Activated naive CD4-positive, alpha-beta T cell treated with anti-CD3 and anti-CD28 coated beads, Interleukin-2, amount 10 ng/mL, durations not matched to agents 7 days and 5 days (primary cell): ENCODE measurements at regions not wholly inside any gene's neighbourhood (a gene's known extent, or its start where the extent isn't known, plus 50 kb on each side); places are given as distances from the start of the nearest gene placed in this dataset.

Experiments used
- CTCF ChIA-PET: fragments of 350-600 bp; sonication (Branson Sonifier 250); formaldehyde crosslinking; loops from one replicate; lab custom pipeline; 2021; ENCODE audit warnings: antibody characterized with exemption; lab: Charles Lee
- DNase-seq: peaks from one replicate; pipeline ENCODE4 v3.0.0-alpha.2; 2020
- H3K27ac Mint-ChIP-seq: one replicate; pipeline ENCODE4 v1.8.0; 2021; ENCODE audit warnings: mild to moderate bottlenecking, moderate library complexity, mixed read lengths
- H3K27me3 Mint-ChIP-seq: one replicate; pipeline ENCODE4 v1.8.0; 2021; ENCODE audit warnings: mild to moderate bottlenecking, mixed read lengths
- H3K36me3 Mint-ChIP-seq: one replicate; pipeline ENCODE4 v1.8.0; 2021; ENCODE audit warnings: mixed read lengths
- H3K4me1 Mint-ChIP-seq: one replicate; pipeline ENCODE4 v1.8.0; 2021; ENCODE audit warnings: mixed read lengths
- H3K4me3 Mint-ChIP-seq: one replicate; pipeline ENCODE4 v1.8.0; 2021; ENCODE audit warnings: mild to moderate bottlenecking, moderate library complexity, mixed read lengths
- H3K9me3 Mint-ChIP-seq: one replicate; pipeline ENCODE4 v1.8.0; 2021; ENCODE audit warnings: mixed read lengths

DNA sequence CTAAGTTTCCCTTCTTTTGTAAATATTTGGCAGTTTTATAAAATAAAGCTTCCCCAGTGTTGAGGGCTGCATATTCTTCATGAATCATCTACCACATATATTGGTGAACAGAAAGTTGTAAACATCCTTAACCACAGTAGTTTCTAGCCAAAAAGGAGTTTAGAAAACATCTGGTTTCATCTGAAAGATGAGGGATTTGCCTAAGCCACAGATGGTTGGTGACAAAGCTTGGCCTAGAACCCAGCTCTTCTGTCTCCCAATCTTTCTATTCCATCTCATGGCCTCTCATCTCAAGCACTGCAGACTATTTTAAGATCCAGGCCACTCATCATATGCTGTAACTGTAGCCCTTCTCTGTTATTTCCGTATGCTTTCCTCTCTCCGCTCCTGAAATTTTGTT, 232.3 kb upstream of the TRPM3 start:
- Mint-ChIP-seq H3K4me3 (no peak overlapping the region), H3K9me3 (no peaks in the 10 kb centered on the region), H3K4me1 (no peaks in the 10 kb centered on the region), H3K27ac (no peak overlapping the region), H3K36me3 (no peaks in the 10 kb centered on the region), H3K27me3 (no peaks in the 10 kb centered on the region)
- CTCF ChIA-PET = interaction anchor here (0.6 kb wide), 1 partner anchor 721 kb away, joined by 3 read pairs; no protein-coding TSS in a partner anchor
- no peak for DNase-seq

DNA sequence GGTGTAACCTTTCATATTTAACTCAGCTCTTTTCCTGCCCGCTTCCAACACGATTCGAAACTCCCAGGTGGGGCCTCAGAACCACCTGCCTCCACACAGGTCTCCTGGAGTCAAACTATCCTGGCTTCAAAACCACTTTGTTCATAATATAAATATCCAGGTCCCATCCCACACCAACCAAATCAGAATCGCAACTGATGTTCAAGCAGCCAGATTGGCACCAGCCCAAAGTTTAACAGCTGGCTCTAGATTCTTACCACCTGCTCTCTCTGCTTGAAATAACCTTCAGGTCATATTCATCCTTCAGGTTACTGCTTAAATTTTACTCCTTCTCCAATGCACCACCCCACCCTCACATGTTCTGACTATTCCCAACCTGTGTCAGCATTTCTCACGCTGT, 231.4 kb upstream of the TRPM3 start:
- Mint-ChIP-seq H3K27ac (no peak overlapping the region), H3K9me3 (no peaks in the 10 kb centered on the region), H3K36me3 (no peaks in the 10 kb centered on the region), H3K27me3 (no peaks in the 10 kb centered on the region), H3K4me1 (no peaks in the 10 kb centered on the region), H3K4me3 (no peak overlapping the region)
- no peak for DNase-seq
- CTCF ChIA-PET = no interaction called here

DNA sequence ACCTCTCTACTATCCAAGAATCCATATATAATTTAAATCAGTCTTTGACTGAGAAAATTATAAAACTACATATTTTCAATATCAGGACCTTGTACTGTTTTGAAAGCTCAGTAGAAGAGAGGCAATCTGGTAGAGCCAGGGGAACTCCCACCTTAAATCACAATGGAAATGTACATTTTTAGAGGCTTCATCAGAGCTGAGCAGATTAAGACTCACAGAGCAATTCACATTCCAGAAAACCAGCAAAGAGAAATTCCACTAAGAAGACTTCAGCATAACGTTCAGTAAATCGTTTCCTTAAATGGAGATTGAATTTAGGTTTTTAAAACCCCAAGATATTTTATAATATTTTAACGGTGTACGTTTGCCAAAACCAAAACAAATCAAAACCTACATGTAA, 227.8 kb upstream of the TRPM3 start:
- Mint-ChIP-seq H3K27me3 (no peaks in the 10 kb centered on the region), H3K9me3 (no peaks in the 10 kb centered on the region), H3K27ac (no peak overlapping the region), H3K4me3 (no peak overlapping the region), H3K4me1 (no peaks in the 10 kb centered on the region), H3K36me3 (no peaks in the 10 kb centered on the region)
- no peak for DNase-seq
- CTCF ChIA-PET = no interaction called here

DNA sequence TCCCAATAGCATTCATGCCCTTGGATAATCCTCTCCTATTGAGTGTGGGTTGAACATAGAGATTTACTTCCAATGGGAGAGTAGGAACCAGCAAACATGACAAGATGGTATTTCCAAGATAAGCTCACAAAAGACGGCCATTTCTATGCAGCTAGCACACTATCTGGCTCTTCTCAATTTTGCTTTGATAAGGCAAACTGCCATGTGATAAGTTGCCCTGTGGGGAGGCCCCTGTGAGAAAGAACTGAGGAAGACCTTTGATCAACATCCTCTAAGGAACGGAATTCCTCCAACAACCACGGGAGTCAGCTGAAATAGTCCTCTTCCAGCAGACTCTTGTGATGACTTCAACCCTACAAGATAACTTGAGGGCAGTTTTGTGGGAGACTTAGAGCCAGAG, 211.9 kb upstream of the TRPM3 start:
- H3K27me3 Mint-ChIP-seq = peaks cover 5% of the 10 kb centered on the region
- no peaks in the 10 kb centered on the region for H3K36me3 Mint-ChIP-seq
- H3K4me1 Mint-ChIP-seq = no peaks in the 10 kb centered on the region
- no peak for DNase-seq
- no peaks in the 10 kb centered on the region for H3K9me3 Mint-ChIP-seq
- CTCF ChIA-PET = no interaction called here
- no peak overlapping the region for H3K27ac Mint-ChIP-seq
- no peak overlapping the region for H3K4me3 Mint-ChIP-seq

DNA sequence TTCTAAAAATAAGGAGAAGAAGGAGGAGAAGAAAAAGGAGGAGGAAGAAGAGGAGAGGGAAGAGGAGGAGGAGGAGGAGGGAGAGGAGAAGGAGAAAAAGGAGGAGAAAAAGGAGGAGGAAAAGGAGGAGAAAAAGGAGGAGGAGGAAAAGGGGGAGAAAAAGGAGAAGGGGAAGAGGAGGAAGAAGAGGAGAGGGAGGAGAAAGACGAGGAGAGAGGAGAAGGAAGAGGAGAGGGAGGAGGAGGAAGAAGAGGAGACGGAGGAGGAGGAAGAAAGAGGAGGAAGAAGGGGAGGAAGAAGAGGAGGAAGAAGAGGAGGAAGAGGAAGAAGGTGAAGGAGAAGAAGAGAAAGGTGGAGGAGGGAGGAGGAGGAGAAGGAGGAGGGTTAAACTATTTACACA, 210.2 kb upstream of the TRPM3 start:
- CTCF ChIA-PET = no interaction called here
- no peaks in the 10 kb centered on the region for H3K36me3 Mint-ChIP-seq
- no peak overlapping the region for H3K4me3 Mint-ChIP-seq
- no peaks in the 10 kb centered on the region for H3K9me3 Mint-ChIP-seq
- no peak overlapping the region for H3K27ac Mint-ChIP-seq
- DNase-seq = no peak
- peaks cover 5% of the 10 kb centered on the region for H3K27me3 Mint-ChIP-seq
- H3K4me1 Mint-ChIP-seq = no peaks in the 10 kb centered on the region

DNA sequence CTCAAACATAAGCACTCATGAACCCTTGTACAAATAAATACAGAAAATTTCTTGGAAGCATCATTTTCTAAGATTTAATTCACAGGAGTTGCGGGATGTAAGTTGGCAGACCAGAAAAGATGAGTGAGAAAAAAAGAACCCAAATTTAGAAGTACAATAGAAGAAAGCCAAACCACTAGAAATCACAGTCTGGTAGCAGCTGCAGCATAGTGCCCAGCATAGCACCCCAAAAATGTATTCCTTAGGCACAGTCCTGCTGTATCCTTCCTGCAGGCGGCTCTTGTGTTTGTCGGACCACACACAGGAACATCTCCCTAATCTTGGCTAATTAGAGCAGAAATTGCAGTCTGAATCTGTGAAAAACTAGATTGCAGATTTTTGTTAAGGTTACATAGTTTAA, 208.5 kb upstream of the TRPM3 start:
- Mint-ChIP-seq H3K27ac (no peak overlapping the region), H3K36me3 (no peaks in the 10 kb centered on the region), H3K27me3 (peaks cover 5% of the 10 kb centered on the region), H3K9me3 (no peaks in the 10 kb centered on the region), H3K4me3 (no peak overlapping the region), H3K4me1 (no peaks in the 10 kb centered on the region)
- DNase-seq = no peak
- CTCF ChIA-PET = no interaction called here

DNA sequence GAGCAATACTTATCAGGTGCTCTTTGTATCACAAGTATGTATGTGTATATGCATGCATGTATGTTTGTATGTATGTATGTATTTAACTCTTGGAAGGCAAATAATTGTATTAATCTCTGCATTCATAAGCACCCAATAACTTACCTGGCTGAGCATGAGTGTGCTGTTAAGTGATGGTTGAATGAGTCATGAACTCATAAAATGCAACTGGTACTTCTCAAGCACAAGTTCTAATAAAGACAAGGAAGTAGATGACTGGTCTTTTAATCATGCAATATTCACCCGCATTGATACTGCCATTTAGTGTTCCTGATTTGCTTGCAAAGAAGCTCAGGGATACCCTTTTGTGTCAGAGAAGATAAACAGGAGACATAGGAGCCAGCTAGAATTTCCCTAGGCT, 204.9 kb upstream of the TRPM3 start:
- Mint-ChIP-seq H3K36me3 (no peaks in the 10 kb centered on the region), H3K4me1 (no peaks in the 10 kb centered on the region), H3K27ac (no peak overlapping the region), H3K27me3 (peaks cover under 1% of the 10 kb centered on the region), H3K9me3 (no peaks in the 10 kb centered on the region), H3K4me3 (no peak overlapping the region)
- no peak for DNase-seq
- CTCF ChIA-PET = no interaction called here

DNA sequence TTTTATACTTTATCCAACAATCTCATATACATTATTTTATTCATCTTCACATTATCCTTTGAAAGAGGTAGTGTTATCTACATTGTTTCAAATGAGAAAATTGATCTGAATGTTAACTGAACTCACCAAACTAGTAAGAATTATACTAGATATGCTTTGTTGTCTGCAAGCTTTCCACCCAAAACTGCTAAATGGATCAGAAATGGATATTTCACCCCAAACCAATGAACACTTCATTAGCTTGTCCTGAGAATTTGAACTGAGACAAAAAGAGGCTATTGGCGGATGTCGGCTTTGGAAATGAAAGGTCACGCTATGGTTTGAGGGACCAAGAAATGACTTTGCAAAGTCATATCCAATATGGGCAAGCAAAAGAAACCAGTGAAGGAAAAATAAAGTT, 201.9 kb upstream of the TRPM3 start:
- no peak for DNase-seq
- H3K27ac Mint-ChIP-seq = no peak overlapping the region
- CTCF ChIA-PET = no interaction called here
- H3K36me3 Mint-ChIP-seq = no peaks in the 10 kb centered on the region
- H3K9me3 Mint-ChIP-seq = no peaks in the 10 kb centered on the region
- no peak overlapping the region for H3K4me3 Mint-ChIP-seq
- H3K4me1 Mint-ChIP-seq = no peaks in the 10 kb centered on the region
- H3K27me3 Mint-ChIP-seq = no peaks in the 10 kb centered on the region

DNA sequence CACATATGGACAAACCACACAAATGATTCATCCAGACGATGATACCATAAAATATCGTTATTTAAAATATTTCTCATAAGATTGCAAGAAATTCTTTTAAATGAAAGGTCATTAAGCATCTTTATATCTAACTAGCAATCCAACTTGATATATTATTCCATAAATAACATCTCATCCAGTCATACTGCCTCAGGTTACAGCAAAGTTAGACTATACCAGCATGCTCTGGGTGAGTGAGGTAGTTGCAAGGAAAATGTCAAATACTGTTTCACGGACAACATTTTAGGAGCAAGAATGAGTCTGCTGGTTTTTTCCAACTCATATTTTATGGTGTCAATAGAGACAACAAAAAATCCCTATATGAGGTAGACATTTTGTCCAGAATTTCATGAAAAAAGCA, 200.9 kb upstream of the TRPM3 start:
- Mint-ChIP-seq H3K36me3 (no peaks in the 10 kb centered on the region), H3K9me3 (no peaks in the 10 kb centered on the region), H3K4me3 (no peak overlapping the region), H3K27me3 (no peaks in the 10 kb centered on the region), H3K4me1 (no peaks in the 10 kb centered on the region), H3K27ac (no peak overlapping the region)
- CTCF ChIA-PET = no interaction called here
- DNase-seq = no peak

DNA sequence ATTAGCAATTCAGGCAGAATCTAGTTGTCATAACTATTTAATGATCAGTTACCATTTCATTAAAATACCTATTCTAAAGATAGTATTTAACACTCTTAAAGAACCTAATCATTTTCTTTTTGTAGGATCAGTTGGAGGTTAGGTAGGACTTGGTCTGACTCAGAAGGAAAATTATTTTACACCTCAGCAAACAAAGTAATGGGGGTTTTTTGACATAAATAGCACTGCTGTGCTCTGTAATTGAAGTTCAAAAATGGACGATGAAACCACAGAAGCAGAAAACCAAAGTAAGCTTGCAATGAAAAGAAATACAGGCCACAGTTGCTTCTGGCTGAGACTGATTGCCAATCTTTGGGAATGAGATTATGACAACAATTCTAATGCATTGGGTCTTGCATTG, 187.0 kb upstream of the TRPM3 start:
- no peaks in the 10 kb centered on the region for H3K27me3 Mint-ChIP-seq
- no peak for DNase-seq
- no peaks in the 10 kb centered on the region for H3K9me3 Mint-ChIP-seq
- no peak overlapping the region for H3K4me3 Mint-ChIP-seq
- CTCF ChIA-PET = no interaction called here
- no peaks in the 10 kb centered on the region for H3K36me3 Mint-ChIP-seq
- no peak overlapping the region for H3K27ac Mint-ChIP-seq
- H3K4me1 Mint-ChIP-seq = no peaks in the 10 kb centered on the region

DNA sequence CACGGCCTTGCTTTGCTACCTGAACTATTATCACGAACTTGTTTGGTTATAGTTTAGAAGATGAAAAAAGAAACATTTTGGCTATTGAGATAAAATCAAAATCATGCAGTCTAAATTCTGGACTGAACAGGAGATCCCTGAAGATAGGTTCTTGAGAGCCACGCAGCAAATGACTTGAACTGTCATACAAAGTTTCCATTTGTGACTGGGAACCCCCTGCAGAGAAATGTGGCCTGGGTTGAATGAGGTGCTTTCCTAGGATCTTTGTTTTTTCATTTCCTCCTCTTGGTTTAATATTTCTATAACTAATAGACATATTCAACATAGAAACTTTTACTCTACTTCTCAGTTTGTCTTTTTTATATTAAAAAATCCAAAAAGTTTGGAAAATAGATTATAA, 184.7 kb upstream of the TRPM3 start:
- CTCF ChIA-PET = no interaction called here

DNA sequence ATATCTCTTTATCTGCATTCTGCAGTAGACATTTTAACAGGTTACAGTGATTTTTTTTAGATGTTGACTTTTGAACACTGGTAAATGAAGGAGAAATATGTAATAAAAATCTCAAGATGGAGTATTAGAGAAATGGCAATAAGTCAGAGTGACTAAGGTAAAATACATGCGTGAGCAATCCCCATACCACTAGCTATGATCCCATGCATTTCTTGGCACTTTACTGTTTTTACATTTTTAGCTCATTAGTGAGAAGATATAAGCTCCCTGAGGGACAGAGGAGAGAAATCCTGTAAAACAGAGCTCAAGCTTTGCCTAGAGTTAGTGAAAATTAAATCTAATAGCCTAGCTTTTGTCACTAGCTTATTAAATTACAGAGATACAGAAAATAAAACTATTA, 181.9 kb upstream of the TRPM3 start:
- Mint-ChIP-seq H3K27me3 (no peaks in the 10 kb centered on the region), H3K27ac (no peak overlapping the region), H3K4me3 (no peak overlapping the region), H3K9me3 (no peaks in the 10 kb centered on the region), H3K36me3 (no peaks in the 10 kb centered on the region), H3K4me1 (no peaks in the 10 kb centered on the region)
- DNase-seq = no peak
- CTCF ChIA-PET = interaction anchor here (0.8 to 1.4 kb wide), 2 partner anchors 17 to 736 kb away, joined by 3 read pairs; no protein-coding TSS in a partner anchor

More for the DNA sequence above, 184.7 kb upstream of the TRPM3 start:
- H3K27ac Mint-ChIP-seq = no peak overlapping the region
- no peaks in the 10 kb centered on the region for H3K27me3 Mint-ChIP-seq
- no peak overlapping the region for H3K4me3 Mint-ChIP-seq
- H3K9me3 Mint-ChIP-seq = no peaks in the 10 kb centered on the region
- H3K4me1 Mint-ChIP-seq = no peaks in the 10 kb centered on the region
- H3K36me3 Mint-ChIP-seq = no peaks in the 10 kb centered on the region
- no peak for DNase-seq

DNA sequence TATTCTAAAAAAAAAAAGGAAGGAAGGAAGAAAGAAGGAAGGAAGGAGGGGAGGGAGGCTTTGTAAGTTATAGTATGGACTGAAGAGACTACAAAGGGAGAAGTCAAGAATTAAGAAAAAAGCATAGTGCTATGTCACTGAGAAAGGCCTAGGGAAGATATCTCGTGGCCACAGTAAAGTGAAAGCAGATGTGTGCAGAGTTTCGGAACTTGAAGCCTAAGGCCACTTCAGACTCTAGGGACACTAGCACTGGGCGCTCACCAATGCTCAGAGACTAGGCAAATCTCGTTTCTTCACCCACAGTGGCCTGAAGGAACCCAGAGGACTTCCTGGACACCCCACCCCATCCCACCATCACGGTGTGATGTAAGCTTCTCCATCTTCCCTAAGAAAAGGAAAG, 181.4 kb upstream of the TRPM3 start:
- no peaks in the 10 kb centered on the region for H3K9me3 Mint-ChIP-seq
- no peak for DNase-seq
- H3K27ac Mint-ChIP-seq = no peak overlapping the region
- no peak overlapping the region for H3K4me3 Mint-ChIP-seq
- CTCF ChIA-PET = interaction anchor here (0.8 to 1.4 kb wide), 2 partner anchors 16 to 737 kb away, joined by 3 read pairs; no protein-coding TSS in a partner anchor
- H3K27me3 Mint-ChIP-seq = no peaks in the 10 kb centered on the region
- H3K36me3 Mint-ChIP-seq = no peaks in the 10 kb centered on the region
- H3K4me1 Mint-ChIP-seq = no peaks in the 10 kb centered on the region

DNA sequence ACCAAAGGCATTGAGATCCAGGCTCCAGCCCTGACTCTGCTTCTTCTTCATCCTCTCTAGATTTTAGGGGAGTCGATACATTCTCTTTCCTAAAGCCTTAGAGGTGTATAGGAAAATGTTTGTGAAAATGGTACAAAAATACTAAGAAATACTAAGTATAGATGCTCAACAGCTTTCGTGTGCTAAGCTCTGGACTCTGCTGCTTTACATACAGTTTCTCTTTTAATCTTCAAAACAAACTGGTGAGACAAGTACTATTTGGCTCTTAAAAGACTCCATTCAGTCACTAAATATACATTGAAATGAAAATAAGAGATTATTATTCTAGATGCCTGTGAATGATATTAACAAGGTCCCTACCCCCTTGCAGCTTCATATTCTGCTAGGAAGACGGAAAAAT, 174.5 kb upstream of the TRPM3 start:
- Mint-ChIP-seq H3K27me3 (no peaks in the 10 kb centered on the region), H3K4me1 (no peaks in the 10 kb centered on the region), H3K36me3 (no peaks in the 10 kb centered on the region), H3K4me3 (no peak overlapping the region), H3K9me3 (no peaks in the 10 kb centered on the region), H3K27ac (no peak overlapping the region)
- CTCF ChIA-PET = interaction anchor here (1.5 kb wide), 1 partner anchor 10 kb away, joined by 6 read pairs; no protein-coding TSS in a partner anchor
- DNase-seq = no peak

DNA sequence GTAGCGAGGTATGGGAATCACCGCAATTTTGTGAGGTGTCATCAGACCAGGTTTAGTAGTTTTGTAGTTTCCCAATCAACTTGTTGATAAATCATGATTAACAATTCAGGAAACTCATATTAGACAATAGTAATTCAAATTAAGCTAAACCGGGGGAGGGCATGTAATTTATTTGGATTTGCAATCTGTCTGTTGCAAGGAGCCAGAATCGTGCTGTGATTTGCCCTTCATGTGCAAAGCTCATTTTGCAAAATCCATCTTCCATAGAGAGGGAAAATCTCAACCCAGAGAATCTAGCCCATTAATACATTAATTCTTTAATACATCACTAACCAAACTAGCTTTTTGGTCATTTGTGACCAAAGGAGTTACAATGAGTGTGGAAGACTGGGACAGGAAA, 164.7 kb upstream of the TRPM3 start:
- Mint-ChIP-seq H3K4me1 (no peaks in the 10 kb centered on the region), H3K9me3 (no peaks in the 10 kb centered on the region), H3K36me3 (no peaks in the 10 kb centered on the region), H3K4me3 (no peak overlapping the region), H3K27me3 (peaks cover 5% of the 10 kb centered on the region), H3K27ac (no peak overlapping the region)
- CTCF ChIA-PET = interaction anchor here (0.9 to 3.9 kb wide), 9 partner anchors 9 to 739 kb away, joined by 3 to 18 read pairs (median 5); no protein-coding TSS in a partner anchor
- no peak for DNase-seq

DNA sequence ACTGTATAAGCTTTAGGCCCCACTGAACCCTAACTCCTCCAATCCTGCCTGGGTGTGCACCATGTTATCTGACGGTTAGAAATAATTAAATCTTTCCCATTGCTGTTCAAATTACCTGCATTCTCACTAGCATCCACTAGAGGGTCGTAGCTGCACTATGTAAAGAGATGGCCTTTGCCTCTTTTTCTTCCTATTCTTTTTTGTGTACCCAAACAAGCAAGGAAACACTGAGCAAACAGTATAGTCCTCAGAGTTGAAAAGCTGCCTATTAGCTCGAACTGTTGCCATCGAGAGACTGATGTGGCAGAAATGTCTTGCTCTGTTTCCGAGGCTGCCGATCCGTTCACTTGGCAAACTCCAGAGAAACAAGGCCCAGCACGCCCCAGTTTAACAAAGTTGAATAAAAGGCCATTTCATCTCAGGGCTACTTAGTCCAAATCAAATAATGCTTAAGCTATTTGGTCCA, 163.8 kb upstream of the TRPM3 start:
- no peaks in the 10 kb centered on the region for H3K36me3 Mint-ChIP-seq
- CTCF ChIA-PET = interaction anchor here (0.6 to 3.9 kb wide), 18 partner anchors 10 to 742 kb away, joined by 3 to 18 read pairs (median 3); no protein-coding TSS in a partner anchor
- H3K4me3 Mint-ChIP-seq = no peak overlapping the region
- no peaks in the 10 kb centered on the region for H3K4me1 Mint-ChIP-seq
- H3K27me3 Mint-ChIP-seq = peaks cover 5% of the 10 kb centered on the region
- DNase-seq = peak; percentile 39
- H3K27ac Mint-ChIP-seq = no peak overlapping the region
- no peaks in the 10 kb centered on the region for H3K9me3 Mint-ChIP-seq
